IMR-90 (cell line): ENCODE measurements at regions not wholly inside any gene's neighbourhood (a gene's known extent, or its start where the extent isn't known, plus 50 kb on each side); places are given as distances from the start of the nearest gene placed in this dataset.

Source experiments
- ATAC-seq: fragments of 200-7000 bp; cut with Tn5 transposase; 2 replicates; pipeline ENCODE4 v1.9.1; 2020; ENCODE audit warnings: low read depth, mild to moderate bottlenecking, moderate library complexity
- BruUV-seq: library from RNA; stranded (reverse); fragments of 400-500 nt; replicated peaks from 2 replicates; lab custom pipeline; 2021; lab: Mats Ljungman, UMichigan
- CTCF ChIA-PET: fragments of 300-600 bp; formaldehyde crosslinking; extraction: SDS; loops from one replicate; lab custom pipeline; 2021; ENCODE audit warnings: antibody characterized with exemption; lab: Yijun Ruan, JAX
- POLR2A ChIA-PET: fragments of 300-600 bp; sonication (Branson Sonifier 250); formaldehyde crosslinking; loops from one replicate; lab custom pipeline; 2022; ENCODE audit warnings: antibody characterized with exemption; ENCODE audit not compliant: unreplicated experiment; lab: Charles Lee
- DNase-seq: peaks from one replicate; pipeline ENCODE4 v3.0.0; 2013
- H2AFZ ChIP-seq: replicated peaks from 2 replicates; pipeline ENCODE3; 2013; ENCODE audit warnings: low read length, mild to moderate bottlenecking; ENCODE audit not compliant: poor library complexity
- H2AK5ac ChIP-seq: 2 replicates; pipeline ENCODE4 v1.6.1; 2013; ENCODE audit warnings: low read depth, low read length, inconsistent platforms
- H2AK9ac ChIP-seq: replicated peaks from 2 replicates; pipeline ENCODE3; 2013; ENCODE audit warnings: mild to moderate bottlenecking, low read depth, low read length, moderate library complexity; ENCODE audit not compliant: poor library complexity
- H2BK120ac ChIP-seq: 2 replicates; pipeline ENCODE4 v1.6.1; 2013; ENCODE audit warnings: low read depth, low read length, inconsistent platforms
- H2BK15ac ChIP-seq: 3 replicates; pipeline ENCODE4 v1.6.1; 2013; ENCODE audit warnings: low read depth, low read length, inconsistent platforms
- H2BK20ac ChIP-seq: 2 replicates; pipeline ENCODE4 v1.6.1; 2013; ENCODE audit warnings: low read depth, mild to moderate bottlenecking, inconsistent platforms, low read length, moderate library complexity
- H2BK5ac ChIP-seq: 2 replicates; pipeline ENCODE4 v1.6.1; 2013; ENCODE audit warnings: mild to moderate bottlenecking, low read depth, low read length, inconsistent platforms; ENCODE audit not compliant: poor library complexity, severe bottlenecking
- H3K14ac ChIP-seq: replicated peaks from 2 replicates; pipeline ENCODE4 v1.6.1; 2013; ENCODE audit warnings: low read depth, low read length, inconsistent platforms
- H3K18ac ChIP-seq: 2 replicates; pipeline ENCODE4 v1.6.1; 2013; ENCODE audit warnings: low read depth, low read length, control low read depth
- H3K23ac ChIP-seq: 2 replicates; pipeline ENCODE4 v1.6.1; 2013; ENCODE audit warnings: low read depth, low read length, inconsistent platforms
- H3K27ac ChIP-seq: 2 replicates; pipeline ENCODE4 v1.5.1; 2013; ENCODE audit warnings: mild to moderate bottlenecking, control low read depth, low read length; ENCODE audit not compliant: insufficient read depth
- H3K27me3 ChIP-seq: 2 replicates; pipeline ENCODE4 v1.6.1; 2013; ENCODE audit warnings: low read length; ENCODE audit not compliant: control insufficient read depth, insufficient read depth
- H3K36me3 ChIP-seq: 2 replicates; pipeline ENCODE4 v1.6.1; 2013; ENCODE audit warnings: low read length, mixed read lengths; ENCODE audit not compliant: control insufficient read depth, insufficient read depth
- H3K4ac ChIP-seq: 2 replicates; pipeline ENCODE4 v1.6.1; 2013; ENCODE audit warnings: low read depth, low read length, inconsistent platforms
- H3K4me1 ChIP-seq: 2 replicates; pipeline ENCODE4 v1.6.1; 2013; ENCODE audit warnings: low read length, mixed read lengths; ENCODE audit not compliant: control insufficient read depth, insufficient read depth
- H3K4me2 ChIP-seq: 2 replicates; pipeline ENCODE4 v1.6.1; 2013; ENCODE audit warnings: low read depth, mild to moderate bottlenecking, control low read depth, low read length, moderate library complexity
- H3K4me3 ChIP-seq: 2 replicates; pipeline ENCODE4 v1.5.1; 2013; ENCODE audit warnings: low read depth, mild to moderate bottlenecking, control low read depth, low read length, moderate library complexity; ENCODE audit not compliant: insufficient read depth
- H3K56ac ChIP-seq: 2 replicates; pipeline ENCODE4 v1.6.1; 2013; ENCODE audit warnings: low read length, inconsistent platforms; ENCODE audit not compliant: insufficient read depth; ENCODE audit errors: extremely low read depth
- H3K79me1 ChIP-seq, 2 experiments: 2 replicates each; pipeline ENCODE4 v1.6.1; 2013; ENCODE audit warnings: low read length in 2 of 2, inconsistent platforms in 1 of 2, low read depth in 1 of 2
- H3K9ac ChIP-seq: 2 replicates; pipeline ENCODE4 v1.6.1; 2013; ENCODE audit warnings: low read depth, low read length, control low read depth
- H3K9me1 ChIP-seq: 2 replicates; pipeline ENCODE4 v1.6.1; 2013; ENCODE audit warnings: low read length, inconsistent platforms; ENCODE audit not compliant: insufficient read depth
- H3K9me3 ChIP-seq: 2 replicates; pipeline ENCODE4 v1.6.1; 2013; ENCODE audit warnings: low read length; ENCODE audit not compliant: control insufficient read depth, insufficient read depth
- H4K20me1 ChIP-seq: 2 replicates; pipeline ENCODE4 v1.6.1; 2013; ENCODE audit warnings: low read length, inconsistent platforms; ENCODE audit not compliant: insufficient read depth
- H4K5ac ChIP-seq: 2 replicates; pipeline ENCODE4 v1.6.1; 2013; ENCODE audit warnings: mild to moderate bottlenecking, low read depth, low read length, control low read depth
- H4K8ac ChIP-seq, 2 experiments: 2 replicates each; pipeline ENCODE4 v1.6.1; 2013; ENCODE audit warnings: low read depth in 2 of 2, low read length in 2 of 2, control low read depth in 1 of 2, inconsistent platforms in 1 of 2
- H4K91ac ChIP-seq: 2 replicates; pipeline ENCODE4 v1.6.1; 2013; ENCODE audit warnings: low read depth, low read length, inconsistent platforms; ENCODE audit not compliant: insufficient read depth
- CEBPB ChIP-seq: IDR thresholded peaks from 2 replicates; pipeline ENCODE4 v1.6.1; 2012; ENCODE audit warnings: low read depth, low read length, improper control_type of control experiment
- CHD1 ChIP-seq: IDR thresholded peaks from 2 replicates; pipeline ENCODE4 v1.6.1; 2012; ENCODE audit warnings: low read depth, low read length, improper control_type of control experiment
- ELK1 ChIP-seq: fragments of 150-350 bp; IDR thresholded peaks from 2 replicates; pipeline ENCODE4 v1.6.1; 2016; ENCODE audit warnings: low read depth, mild to moderate bottlenecking, low read length, moderate library complexity, borderline replicate concordance
- MAZ ChIP-seq: IDR thresholded peaks from 2 replicates; pipeline ENCODE4 v1.6.1; 2012; ENCODE audit warnings: low read depth, mild to moderate bottlenecking, low read length, improper control_type of control experiment, moderate library complexity, borderline replicate concordance
- MXI1 ChIP-seq: IDR thresholded peaks from 2 replicates; pipeline ENCODE4 v1.6.1; 2012; ENCODE audit warnings: low read depth, mild to moderate bottlenecking, low read length, moderate library complexity, borderline replicate concordance
- NFE2L2 ChIP-seq: fragments of 150-350 bp; IDR thresholded peaks from 2 replicates; pipeline ENCODE4 v1.6.1; 2016; ENCODE audit warnings: low read depth, mild to moderate bottlenecking, low read length
- POLR2A ChIP-seq: IDR thresholded peaks from 2 replicates; pipeline ENCODE4 v1.6.1; 2012; ENCODE audit warnings: mild to moderate bottlenecking, low read depth, low read length
- RAD21 ChIP-seq: IDR thresholded peaks from 2 replicates; pipeline ENCODE4 v1.6.1; 2012; ENCODE audit warnings: low read length, improper control_type of control experiment
- RCOR1 ChIP-seq: IDR thresholded peaks from 2 replicates; pipeline ENCODE4 v1.6.1; 2012; ENCODE audit warnings: mild to moderate bottlenecking, low read length, improper control_type of control experiment; ENCODE audit not compliant: insufficient replicate concordance
- RFX5 ChIP-seq: IDR thresholded peaks from 2 replicates; pipeline ENCODE4 v1.8.0; 2012; ENCODE audit warnings: low read depth, mild to moderate bottlenecking, low read length, moderate library complexity
- SMC3 ChIP-seq: fragments of 150-350 bp; IDR thresholded peaks from 2 replicates; pipeline ENCODE4 v1.6.1; 2016; ENCODE audit warnings: low read depth, mild to moderate bottlenecking, antibody characterized with exemption, low read length, moderate library complexity
- WGBS, 2 experiments: methylation state at CpG; one replicate each; pipeline versions ENCODE4 v1.1.5 to v1.1.7; 2013; ENCODE audit warnings: missing lambda C conversion rate in 2 of 2; ENCODE audit not compliant: insufficient read length in 1 of 2; ENCODE audit errors: extremely low coverage in 2 of 2; 5-methylcytosine and 5-hydroxymethylcytosine counted together
- dilution Hi-C: fragments of 300-500 bp; cut with HindIII; formaldehyde crosslinking; loops from one replicate; pipeline ENCODE4 v1.14.3; 2018; ENCODE audit warnings: low sequenced_read_pairs; ENCODE audit not compliant: unreplicated experiment
- in situ Hi-C: fragments of 300-500 bp; cut with MboI; formaldehyde crosslinking; loops from 3 replicates; pipeline ENCODE4 v1.14.3; 2019; ENCODE audit warnings: low sequenced_read_pairs, inconsistent platforms, mixed read lengths
- intact Hi-C: fragments of 100-400 bp; cut with micrococcal nuclease; formaldehyde crosslinking; loops from 2 replicates; pipeline ENCODE4 v1.10.0; 2022
- TF ChIP-seq, protein P1 (sequence below): conservative IDR thresholded peaks from 2 replicates; pipeline ENCODE4 v1.5.1; 2012; ENCODE audit warnings: mild to moderate bottlenecking, low read depth, low read length, improper control_type of control experiment

DNA sequence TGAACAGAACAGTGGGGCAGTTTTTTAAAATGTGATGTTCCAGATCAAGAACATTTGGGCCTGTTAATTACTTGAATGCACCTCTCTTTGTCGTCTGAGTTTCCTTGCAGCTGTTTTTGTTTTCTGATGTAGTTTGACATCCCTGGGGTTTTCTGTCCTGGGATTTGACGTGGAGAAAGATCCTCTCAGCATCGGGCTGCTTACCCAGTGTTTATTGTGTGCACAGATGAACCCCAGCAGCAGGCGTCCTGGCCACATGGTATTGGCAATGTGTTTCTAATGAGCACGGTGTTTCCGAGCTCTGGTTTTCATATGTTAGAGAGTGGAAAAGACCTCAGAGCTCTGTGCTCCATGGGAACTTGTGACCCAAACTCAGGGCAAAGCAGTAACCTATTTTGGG, 191.1 kb upstream of the IRX3 start:
- Histone ChIP-seq H2AK9ac (no peak overlapping the region), H4K5ac (no peak overlapping the region), H3K9me1 (no peaks in the 10 kb centered on the region), H2BK15ac (no peak overlapping the region), H3K14ac (no peak overlapping the region), H3K36me3 (no peaks in the 10 kb centered on the region), H4K8ac (no peak overlapping the region), H2BK120ac (no peak overlapping the region), H2AFZ (no peak overlapping the region), H3K18ac (no peak overlapping the region), H2BK20ac (no peak overlapping the region), H3K56ac (no peak overlapping the region), H4K91ac (no peak overlapping the region), H3K79me1 (no peaks in the 10 kb centered on the region), H3K4me1 (no peaks in the 10 kb centered on the region), H4K20me1 (no peaks in the 10 kb centered on the region), H3K27me3 (no peaks in the 10 kb centered on the region), H3K23ac (no peak overlapping the region), H3K4me2 (no peak overlapping the region), H3K9me3 (no peaks in the 10 kb centered on the region), H3K4ac (no peak overlapping the region), H2BK5ac (no peak overlapping the region), H3K9ac (no peak overlapping the region), H3K4me3 (no peak overlapping the region), H2AK5ac (no peak overlapping the region), H3K27ac (no peak overlapping the region)
- intact Hi-C loops, result no loop called here
- in situ Hi-C loops, result no loop called here
- ChIA-PET POLR2A (no interaction called here), CTCF (no interaction called here)
- DNase-seq (no peak), ATAC-seq (no peak)
- no CpG with 5 or more reads among the region's 6 CpGs for WGBS, 2 experiments
- BruUV-seq, result no TSS peak
- TF ChIP-seq RAD21, result no peak
- TF ChIP-seq RFX5, result no peak
- TF ChIP-seq CEBPB, result no peak
- TF ChIP-seq CHD1, result no peak
- TF ChIP-seq NFE2L2, result no peak
- TF ChIP-seq MXI1, result no peak
- TF ChIP-seq SMC3, result no peak
- TF ChIP-seq ELK1, result no peak
- TF ChIP-seq, protein P1, sequence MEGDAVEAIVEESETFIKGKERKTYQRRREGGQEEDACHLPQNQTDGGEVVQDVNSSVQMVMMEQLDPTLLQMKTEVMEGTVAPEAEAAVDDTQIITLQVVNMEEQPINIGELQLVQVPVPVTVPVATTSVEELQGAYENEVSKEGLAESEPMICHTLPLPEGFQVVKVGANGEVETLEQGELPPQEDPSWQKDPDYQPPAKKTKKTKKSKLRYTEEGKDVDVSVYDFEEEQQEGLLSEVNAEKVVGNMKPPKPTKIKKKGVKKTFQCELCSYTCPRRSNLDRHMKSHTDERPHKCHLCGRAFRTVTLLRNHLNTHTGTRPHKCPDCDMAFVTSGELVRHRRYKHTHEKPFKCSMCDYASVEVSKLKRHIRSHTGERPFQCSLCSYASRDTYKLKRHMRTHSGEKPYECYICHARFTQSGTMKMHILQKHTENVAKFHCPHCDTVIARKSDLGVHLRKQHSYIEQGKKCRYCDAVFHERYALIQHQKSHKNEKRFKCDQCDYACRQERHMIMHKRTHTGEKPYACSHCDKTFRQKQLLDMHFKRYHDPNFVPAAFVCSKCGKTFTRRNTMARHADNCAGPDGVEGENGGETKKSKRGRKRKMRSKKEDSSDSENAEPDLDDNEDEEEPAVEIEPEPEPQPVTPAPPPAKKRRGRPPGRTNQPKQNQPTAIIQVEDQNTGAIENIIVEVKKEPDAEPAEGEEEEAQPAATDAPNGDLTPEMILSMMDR, result no peak
- TF ChIP-seq MAZ, result no peak
- TF ChIP-seq POLR2A, result no peak
- TF ChIP-seq RCOR1, result no peak
- dilution Hi-C loops, result no loop called here
